HG03565 (cell line): ENCODE measurements at regions not wholly inside any gene's neighbourhood (a gene's known extent, or its start where the extent isn't known, plus 50 kb on each side); places are given as distances from the start of the nearest gene placed in this dataset.
"Not testable (repeated sequence)": the region's sequence is repeated elsewhere in the genome, so short reads cannot be mapped to it uniquely, and the experiment has no call there.

Source experiments
- ATAC-seq: cut with Tn5 transposase; IDR thresholded peaks from one replicate; pipeline ENCODE4 v1.9.1; 2021; ENCODE audit warnings: mild to moderate bottlenecking, moderate library complexity; ENCODE audit not compliant: unreplicated experiment

- no peak for ATAC-seq
These were observed 434.1 kb downstream of the DTWD2 start for GRCh38 chr5:118554241-118554640.

DNA sequence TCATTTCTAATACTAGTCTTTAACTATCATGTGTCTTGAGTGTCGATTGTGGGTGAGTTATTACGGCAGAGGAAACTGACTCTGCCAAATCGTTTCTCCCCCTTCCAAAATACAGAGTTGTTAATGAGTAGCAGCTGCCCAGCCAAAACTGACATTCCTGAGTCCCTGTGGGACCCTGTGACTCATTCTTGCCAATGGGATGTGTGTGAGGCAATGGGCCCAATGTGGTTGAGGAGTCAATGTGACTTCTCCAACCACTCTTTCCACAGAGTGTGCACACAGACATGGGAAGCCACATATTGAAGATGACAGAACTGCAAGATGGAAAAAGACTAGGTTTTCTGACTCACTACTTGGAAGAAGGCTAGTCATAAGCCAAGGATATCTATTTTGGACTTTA, 434.7 kb downstream of the DTWD2 start:
- ATAC-seq: no peak

DNA sequence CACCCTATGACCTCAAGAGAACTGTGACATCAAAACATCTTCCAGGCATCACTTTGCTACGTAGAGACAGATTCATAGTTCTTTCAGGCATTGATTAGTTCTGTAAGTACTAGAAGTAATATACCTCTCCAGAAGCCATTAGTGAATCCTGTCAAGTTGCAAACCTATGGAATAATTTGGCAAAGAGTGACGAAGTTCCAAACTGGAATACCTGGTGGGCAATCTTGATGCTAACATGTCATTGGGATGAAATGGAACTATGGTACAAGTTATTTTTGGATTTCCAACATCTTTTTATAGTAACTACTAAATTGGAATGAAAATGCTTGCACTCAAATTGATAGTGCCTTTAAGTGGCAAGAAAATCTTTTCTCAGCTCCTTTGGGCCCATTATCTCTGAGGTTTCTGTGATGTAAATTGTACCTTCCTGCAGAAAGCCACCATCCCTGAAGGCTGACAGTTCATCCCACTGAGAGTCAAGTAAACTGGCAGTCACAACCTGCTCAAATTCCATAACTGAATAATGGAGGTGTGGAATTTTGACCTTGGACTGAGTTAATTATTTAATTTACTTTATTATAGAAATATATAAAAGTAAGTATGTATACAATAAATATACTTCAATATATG, 435.5 kb downstream of the DTWD2 start:
- no peak for ATAC-seq

- ATAC-seq: no peak
These were observed 436.2 kb downstream of the DTWD2 start for GRCh38 chr5:118552146-118552545.

DNA sequence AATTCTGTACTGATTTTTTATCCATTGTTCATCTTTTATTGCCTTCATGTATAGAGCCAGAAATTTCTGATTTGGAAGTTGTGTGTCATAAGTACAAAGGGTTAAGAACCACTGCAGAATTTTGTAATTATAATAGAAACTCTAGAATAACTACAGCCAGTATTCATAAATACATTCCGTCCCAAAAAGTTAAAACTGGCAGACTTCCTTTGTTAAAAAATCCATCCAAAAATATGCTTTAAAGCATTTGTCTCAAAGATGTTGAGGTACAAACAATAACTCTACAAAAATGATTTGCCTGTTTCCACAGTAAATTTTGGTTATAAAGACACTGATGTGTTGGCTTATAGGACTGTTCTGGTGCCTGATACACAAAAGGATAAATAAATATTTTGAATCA, 436.6 kb downstream of the DTWD2 start:
- no peak for ATAC-seq

DNA sequence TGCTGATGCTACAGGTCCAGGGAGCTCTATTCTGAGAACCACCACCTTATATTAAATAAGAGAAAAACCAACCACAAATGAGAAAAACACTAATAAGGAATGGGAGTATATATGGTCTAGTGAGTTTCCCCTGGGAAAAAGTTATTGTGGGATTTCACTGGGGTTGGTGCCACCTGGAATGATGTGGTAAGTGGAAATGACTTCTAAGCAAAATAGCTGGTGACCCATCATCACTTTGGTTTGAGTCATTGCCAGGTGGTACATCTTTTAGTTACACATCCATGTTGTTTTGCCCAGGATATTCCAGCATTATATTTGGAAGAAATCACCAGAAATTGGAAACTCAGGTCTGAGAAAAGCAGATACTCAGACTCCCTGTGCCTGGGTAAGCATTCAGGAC, 437.3 kb downstream of the DTWD2 start:
- no peak for ATAC-seq

DNA sequence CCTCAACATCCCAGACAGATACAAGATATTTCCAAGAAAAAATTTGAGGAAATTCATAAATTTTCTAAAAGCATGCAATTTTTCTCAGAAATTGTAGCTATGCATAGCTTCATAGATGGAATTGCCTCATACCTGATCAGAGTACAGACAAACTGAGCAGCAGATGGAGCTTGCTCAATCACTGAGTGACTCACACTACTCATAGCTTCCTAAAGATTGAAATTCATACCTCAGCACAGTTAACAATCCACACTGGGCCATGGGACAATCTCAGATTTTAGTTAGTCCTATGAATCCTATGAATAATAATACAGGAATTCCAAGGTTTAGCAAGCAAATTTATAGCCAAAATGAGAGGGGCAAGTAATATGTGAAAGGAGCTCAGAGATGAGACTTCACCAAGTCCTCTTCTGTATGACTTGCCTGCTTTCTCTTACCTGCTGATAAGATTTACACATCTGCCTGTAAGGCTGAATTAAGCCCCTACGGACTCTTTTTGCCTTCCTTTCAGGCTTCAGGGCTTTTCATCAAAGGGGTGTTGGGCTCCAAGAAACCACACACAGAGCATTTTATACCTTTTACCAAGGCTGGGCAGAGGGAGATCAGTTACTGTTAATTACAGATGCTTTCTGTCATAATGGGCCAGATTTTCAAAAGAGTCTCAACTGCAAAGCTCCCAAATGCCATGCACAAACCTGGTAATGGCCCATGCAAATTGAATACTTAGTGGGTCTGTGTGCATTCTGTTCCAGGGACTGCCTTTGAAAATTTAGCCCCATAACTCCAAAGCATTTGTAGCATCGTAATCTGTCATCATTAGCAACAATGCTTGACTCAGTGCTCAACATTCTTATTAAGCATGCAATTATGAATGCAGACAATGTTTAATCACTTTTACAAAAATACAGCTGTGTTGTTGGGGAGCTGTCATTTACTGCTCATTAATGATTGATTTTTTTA, 439.3 kb downstream of the DTWD2 start:
- no peak for ATAC-seq

GRCh38 chr5:118545470-118545869, 442.9 kb downstream of the DTWD2 start:
- ATAC-seq: no peak

DNA sequence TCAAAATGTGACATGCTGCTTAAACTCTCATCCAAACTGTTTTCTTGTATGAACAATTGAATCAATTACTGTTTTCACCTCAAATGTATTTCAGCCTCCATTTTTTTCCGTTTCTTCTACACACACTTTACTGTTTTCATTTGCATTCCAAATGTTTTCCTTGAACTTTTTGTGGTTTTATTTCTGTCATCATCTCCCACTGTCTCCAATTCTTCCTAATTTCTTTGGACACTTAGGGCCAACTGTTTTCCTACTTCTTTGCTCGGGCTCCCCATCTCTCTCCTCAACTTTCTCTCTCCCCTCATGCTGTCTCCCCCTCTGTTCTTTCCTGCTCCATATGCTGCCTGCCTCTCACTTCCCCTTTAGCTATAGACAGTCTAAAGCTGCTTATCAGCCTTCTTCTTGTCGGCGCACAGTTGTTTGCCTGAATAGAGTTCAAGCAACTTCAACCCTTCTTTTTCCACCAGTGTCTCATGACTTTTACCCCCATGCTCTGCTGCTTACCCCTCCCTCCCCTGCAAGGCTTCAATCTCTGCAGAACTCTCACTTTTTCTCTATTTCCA, 443.4 kb downstream of the DTWD2 start:
- ATAC-seq: no peak

DNA sequence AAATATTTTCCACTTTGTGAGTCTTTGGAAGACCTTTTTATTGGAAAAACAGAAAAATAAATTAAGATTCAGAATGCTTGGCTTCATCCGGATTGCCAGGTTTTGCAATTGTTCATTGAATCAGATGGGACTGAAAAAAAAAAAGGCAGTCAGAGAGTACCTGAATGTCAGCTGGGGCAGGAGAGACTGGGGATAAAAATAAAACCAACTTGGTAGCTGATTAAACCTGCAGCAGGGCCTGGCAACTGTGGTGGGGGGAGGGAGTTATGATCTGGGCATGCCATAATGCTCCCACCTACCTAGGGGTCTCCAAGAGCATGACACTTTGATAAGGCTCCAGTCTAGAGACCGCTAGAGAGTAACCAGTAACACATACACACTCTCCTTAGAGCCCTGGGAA, 454.4 kb downstream of the DTWD2 start:
- ATAC-seq: no peak

GRCh38 chr5:118533156-118533555, 455.2 kb downstream of the DTWD2 start:
- ATAC-seq: no peak

- ATAC-seq: no peak
These were observed 457.1 kb downstream of the DTWD2 start for GRCh38 chr5:118531276-118531675.

GRCh38 chr5:118529361-118530144, 458.8 kb downstream of the DTWD2 start:
- no peak for ATAC-seq

DNA sequence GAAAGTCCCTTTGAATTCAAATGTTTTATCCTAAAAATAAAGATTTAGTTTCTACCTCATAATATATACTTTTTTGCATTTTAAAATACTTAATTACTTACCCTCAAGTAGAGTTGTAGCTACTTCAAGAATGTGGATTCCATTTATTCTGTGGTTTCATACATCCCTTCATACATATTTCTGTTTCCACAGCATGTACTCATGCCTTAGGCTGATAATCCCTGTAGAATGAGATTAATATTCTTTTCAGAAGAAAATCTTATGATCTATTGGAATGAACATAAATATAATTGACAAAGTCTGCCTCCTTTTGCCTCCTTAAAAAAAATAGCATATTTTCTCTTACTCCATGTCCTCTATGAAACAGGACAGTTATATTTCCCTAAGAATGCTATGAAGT, 465.7 kb downstream of the DTWD2 start:
- ATAC-seq: no peak

DNA sequence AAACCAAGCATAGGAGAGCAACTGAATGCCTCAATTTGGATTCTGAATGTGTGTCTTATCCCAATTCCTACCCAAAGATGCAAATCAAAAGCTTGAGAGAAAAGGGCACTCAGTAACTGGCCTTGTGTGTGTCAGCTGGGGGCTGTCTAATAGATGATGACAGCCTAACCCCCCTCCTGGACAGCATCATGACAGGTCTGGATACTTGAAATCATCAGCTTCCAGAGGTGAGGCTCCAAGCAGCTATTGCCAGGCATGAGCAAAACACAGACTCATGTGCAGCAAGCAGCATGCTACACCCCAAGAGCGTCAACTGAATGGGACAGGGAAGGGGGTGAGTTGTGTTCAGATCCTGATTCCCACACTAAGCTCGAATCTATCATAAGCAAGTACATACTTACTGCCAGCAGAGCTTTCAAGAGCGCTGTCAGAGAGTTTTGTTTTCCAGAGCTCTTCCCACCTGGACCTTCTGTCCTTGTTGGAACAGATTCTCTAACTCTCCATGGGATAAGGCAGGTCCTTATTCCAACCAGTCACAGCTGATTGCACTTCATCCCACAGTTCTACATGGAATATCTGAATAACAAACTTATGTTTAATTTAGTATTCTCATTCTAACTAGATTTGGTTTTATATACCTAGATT, 467.5 kb downstream of the DTWD2 start:
- ATAC-seq: no peak

- ATAC-seq: no peak
These were observed 468.9 kb downstream of the DTWD2 start for GRCh38 chr5:118519466-118519865.

DNA sequence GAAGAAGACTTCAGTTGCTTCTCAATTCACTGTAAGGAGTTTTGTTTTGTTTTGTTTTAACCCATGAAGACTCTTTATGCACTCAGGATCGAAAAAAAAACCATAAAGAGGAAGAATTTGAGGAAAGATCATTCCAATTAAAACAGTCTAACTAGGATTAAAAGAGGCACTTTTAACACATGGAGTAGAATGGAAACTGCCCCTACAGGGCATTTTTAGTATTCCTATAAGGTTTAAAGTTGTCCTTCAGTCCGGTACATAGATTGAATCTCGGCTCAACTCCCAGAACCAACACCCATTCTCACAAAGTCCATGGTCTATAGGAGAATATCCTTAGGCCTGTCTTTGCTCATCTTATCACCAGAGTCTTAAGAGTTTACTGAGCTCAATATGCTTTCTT, 469.6 kb downstream of the DTWD2 start:
- no peak for ATAC-seq

- ATAC-seq: no peak
These were observed 476.5 kb downstream of the DTWD2 start for GRCh38 chr5:118511846-118512245.

GRCh38 chr5:118506217-118506852, 482.0 kb downstream of the DTWD2 start:
- ATAC-seq: peak; percentile 92

- not testable (repeated sequence) for ATAC-seq
These were observed 486.1 kb downstream of the DTWD2 start for GRCh38 chr5:118502232-118502631.
